GDM1 (cell line): ENCODE measurements at regions not wholly inside any gene's neighbourhood (a gene's known extent, or its start where the extent isn't known, plus 50 kb on each side); places are given as distances from the start of the nearest gene placed in this dataset.
"Not testable (repeated sequence)": the region's sequence is repeated elsewhere in the genome, so short reads cannot be mapped to it uniquely, and the experiment has no call there.

Source experiments
- DNase-seq: peaks from one replicate; lab custom pipeline; 2025; lab: John Stamatoyannopoulos, UW

DNA sequence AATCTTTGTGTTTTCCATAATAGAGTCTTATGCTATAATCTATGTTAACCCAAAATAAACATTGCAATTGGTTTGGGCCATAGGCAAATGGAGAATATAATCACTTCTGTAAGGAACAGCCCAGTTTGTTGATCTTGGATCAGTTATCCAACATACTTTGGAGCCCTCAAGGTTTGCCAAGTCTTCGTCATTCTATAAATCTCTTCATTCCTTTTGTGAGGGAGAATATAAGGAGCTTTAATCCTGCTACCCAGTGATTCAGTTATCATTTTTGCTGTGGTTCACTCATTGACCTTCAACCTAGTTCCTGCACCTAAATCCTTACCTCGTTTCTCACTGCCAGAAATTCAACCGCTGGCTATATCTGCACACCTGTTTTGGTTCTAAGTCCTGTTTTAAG is 500.3 kb upstream of the PTCHD4 start:
- no peak for DNase-seq

- no peak for DNase-seq
Measured at GRCh38 chr6:48610846-48611245, 499.8 kb upstream of the PTCHD4 start.

DNA sequence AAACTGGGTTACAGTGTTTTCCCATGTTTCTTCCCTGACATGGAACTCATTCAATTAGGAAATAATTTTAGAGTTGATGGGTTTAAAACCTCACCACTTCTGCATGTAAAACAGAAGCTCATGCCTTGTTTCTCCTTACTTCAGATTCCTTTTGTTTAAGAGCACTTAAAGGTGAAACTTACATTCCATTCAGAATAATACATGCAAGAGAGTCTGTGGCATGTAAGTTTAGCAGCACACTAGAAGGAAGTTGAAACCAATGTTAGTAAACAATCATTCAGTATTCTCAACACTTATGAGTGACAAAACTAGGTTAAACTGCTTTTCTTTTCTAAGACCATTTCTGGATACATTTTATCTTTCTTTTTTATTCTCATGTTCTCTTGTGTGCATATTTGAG is 495.6 kb upstream of the PTCHD4 start:
- DNase-seq: no peak

- no peak for DNase-seq
Measured at GRCh38 chr6:48597951-48598350, 487.0 kb upstream of the PTCHD4 start.

DNA sequence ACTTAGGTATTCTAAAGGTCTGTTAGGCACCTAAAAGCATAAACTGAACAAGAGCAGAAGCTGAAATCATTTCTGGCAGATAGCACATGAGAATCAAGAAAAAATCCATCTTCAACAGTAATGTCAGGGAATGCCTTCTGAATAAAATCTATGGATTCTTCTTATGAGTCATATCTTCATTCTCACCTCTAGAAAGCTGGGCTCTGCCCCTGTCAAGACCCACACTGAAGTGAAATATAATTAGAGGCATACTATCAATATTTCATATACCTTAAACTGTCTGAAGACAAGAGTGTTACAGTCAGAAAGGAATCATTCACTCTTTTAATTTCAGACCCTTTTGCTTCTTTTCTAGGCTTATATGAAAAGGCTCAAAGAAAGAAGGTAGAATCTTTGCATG is 485.8 kb upstream of the PTCHD4 start:
- no peak for DNase-seq

- DNase-seq: not testable (repeated sequence)
Measured at GRCh38 chr6:48591158-48591557, 480.2 kb upstream of the PTCHD4 start.

DNA sequence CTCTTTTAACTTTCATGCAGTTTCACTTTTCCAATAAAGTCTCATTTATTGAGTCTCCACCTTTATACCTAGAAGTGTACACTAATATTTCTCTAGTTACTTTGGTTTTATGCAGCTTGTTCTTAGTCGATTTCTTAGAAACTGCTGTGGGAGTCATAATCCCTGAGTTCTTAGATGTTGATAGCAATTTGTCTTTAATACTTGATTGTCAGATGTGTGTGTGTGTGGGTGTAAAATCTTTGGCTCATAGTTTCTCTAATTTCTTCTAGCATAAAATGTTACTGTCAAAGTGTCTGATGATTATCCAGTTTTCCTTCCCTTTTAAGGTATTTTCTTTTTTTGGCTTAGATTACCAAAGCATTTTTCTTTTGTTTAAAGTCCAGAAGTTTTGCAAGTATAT is 473.8 kb upstream of the PTCHD4 start:
- DNase-seq: no peak

GRCh38 chr6:48570656-48571055 is 459.7 kb upstream of the PTCHD4 start:
- no peak for DNase-seq

GRCh38 chr6:48568856-48569255 is 457.9 kb upstream of the PTCHD4 start:
- DNase-seq: no peak

DNA sequence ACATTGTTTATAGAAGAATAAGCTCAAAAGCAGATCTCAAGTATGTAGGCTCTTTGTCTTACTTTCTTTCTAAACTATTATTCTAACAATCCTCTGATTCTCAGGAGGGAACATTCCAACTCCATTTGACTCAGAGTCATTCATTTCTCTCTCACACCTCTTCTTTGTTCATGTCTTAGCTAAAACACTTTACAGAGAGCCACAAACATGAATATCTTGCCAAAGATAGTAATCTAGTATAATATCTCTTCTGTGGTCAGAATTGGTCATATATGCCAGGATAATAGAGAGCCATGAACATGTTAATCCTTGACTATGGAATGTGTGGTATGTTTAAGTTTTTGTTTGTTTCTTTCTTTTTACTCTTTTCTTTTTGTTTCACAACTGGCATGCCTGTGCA is 456.0 kb upstream of the PTCHD4 start:
- DNase-seq: no peak

- DNase-seq: no peak
Measured at GRCh38 chr6:48564036-48564820, 453.2 kb upstream of the PTCHD4 start.

GRCh38 chr6:48563433-48563832 is 452.4 kb upstream of the PTCHD4 start:
- DNase-seq: no peak

GRCh38 chr6:48560408-48560807 is 449.4 kb upstream of the PTCHD4 start:
- no peak for DNase-seq

DNA sequence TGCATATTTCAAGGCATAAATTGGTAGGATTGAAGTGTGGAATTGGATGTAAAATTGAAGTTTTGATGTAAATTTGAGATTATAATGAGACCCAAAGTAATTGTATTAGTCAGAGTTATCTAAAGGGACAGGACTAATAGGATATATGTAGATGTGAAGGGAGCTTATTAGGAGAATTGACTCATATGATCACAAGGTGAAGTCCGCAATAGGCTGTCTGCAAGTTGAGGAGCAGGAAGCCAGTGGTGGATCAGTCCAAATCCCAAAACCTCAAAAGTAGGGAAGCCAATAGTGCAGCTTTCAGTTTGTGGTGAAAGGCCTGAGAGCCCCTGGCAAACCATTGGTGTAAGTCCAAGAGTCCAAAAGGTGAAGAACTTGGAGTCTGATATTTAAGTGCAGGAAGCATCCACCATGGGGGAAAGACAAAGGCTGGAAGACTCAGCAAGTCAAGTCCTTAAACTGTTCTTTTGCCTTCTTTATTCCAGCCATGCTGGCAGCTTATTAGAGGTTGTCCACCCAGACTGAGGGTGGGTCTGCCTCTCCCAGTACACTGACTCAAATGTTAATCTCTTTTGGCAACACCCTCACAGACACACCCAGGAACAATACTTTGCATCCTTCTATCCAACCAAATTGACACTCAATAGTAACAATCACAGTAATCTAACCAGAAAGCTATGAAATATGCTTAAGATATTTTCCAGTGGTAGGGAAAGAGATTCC is 442.6 kb upstream of the PTCHD4 start:
- DNase-seq: no peak

DNA sequence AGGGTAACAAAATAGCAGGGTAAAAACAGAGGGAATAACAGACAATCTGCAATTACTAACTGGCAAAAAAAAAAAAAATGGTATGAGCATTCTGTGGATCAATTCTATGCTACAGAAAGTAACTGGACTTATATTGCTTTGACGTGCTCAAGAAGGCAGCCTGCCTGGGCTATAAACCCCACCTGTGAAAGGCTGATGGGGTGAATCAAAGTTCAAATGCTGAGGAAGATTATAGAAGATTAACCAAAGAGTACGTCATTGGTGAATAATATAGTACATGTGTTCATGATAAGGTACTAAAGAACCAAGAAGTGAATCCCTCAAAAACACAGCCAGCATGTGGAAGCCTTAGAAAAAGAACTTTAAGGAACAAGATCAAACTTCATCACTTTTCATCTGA is 441.9 kb upstream of the PTCHD4 start:
- DNase-seq: no peak

- DNase-seq: no peak
Measured at GRCh38 chr6:48550603-48551002, 439.6 kb upstream of the PTCHD4 start.

DNA sequence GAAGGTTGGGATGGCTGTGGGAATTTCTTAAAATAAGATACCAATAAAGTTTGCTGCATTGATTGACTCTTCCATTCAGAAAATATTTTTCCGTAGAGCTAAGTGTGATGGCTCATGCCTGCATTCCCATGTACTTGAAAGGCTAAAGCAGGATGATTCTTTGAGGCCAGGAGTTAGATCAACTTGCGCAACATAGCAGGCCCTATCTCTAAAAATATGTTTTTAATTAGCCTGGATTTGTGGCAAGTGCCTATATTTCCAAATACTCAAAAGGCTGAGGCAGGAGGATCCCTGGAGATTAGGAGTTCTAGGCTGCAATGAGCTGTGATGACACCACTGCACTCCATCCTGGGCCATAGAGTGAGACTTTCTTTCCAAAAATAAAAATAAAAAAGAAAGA is 431.2 kb upstream of the PTCHD4 start:
- no peak for DNase-seq

- no peak for DNase-seq
Measured at GRCh38 chr6:48541649-48542048, 430.7 kb upstream of the PTCHD4 start.

- peak; percentile 74 for DNase-seq
Measured at GRCh38 chr6:48535582-48536009, 424.6 kb upstream of the PTCHD4 start.

DNA sequence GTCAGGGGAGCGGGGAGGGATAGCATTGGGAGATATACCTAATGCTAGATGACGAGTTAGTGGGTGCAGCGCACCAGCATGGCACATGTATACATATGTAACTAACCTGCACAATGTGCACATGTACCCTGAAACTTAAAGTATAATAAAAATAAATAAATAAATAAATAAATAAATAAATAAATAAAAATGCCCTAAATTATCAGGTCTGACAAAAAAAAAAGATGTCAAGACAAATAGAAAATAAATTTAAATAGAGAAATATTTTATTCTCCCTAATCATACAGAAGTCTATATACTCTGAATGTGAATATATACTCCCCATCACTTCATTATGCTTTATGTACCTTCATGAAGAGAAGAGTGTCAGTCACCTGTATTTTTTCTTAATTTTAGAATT is 420.0 kb upstream of the PTCHD4 start:
- not testable (repeated sequence) for DNase-seq

GRCh38 chr6:48525849-48526248 is 414.9 kb upstream of the PTCHD4 start:
- DNase-seq: no peak

DNA sequence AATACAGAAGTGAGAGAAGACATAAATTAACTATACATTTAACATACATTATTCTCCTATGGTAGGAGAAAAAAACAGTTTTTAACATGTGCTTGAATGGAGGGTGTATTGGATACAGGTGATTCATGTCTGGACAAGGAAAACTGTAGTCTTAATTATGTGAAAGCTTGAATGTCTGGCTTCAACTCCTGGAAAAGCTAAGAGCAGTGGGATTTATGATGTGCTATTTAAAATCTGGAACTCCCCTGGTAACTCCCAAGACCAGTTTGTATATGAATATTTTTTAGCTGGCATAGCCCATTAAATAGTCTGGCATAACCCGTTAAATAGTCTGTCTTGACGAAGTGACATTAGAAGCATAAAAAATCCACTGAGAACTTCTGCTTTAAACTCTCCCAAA is 410.0 kb upstream of the PTCHD4 start:
- no peak for DNase-seq

DNA sequence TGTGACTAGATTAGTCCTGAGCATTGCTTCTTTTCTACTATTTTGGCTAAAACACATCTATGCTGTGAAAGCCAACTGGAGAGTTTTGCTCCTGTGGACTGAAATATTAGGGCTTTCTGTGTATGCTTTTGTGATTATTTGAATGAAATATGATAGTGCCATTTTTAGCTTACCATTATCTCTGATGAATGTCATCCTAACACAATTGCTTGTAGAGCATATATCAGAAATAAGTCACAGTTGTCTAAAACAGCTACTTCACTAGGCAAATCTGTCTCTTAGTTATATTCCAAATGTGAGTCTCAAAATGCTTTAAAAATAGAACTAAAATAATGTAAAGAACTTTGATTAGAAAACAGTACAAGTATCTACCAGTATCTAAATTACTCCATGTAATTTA is 401.4 kb upstream of the PTCHD4 start:
- no peak for DNase-seq

GRCh38 chr6:48511378-48511777 is 400.4 kb upstream of the PTCHD4 start:
- DNase-seq: no peak
